Heart right ventricle (tissue), 16 donors: ENCODE measurements at regions not wholly inside any gene's neighbourhood (a gene's known extent, or its start where the extent isn't known, plus 50 kb on each side); places are given as distances from the start of the nearest gene placed in this dataset.

ENCODE experiments used
- ATAC-seq, 8 donors: fragments of 200-7000 bp; cut with Tn5 transposase; one replicate each; pipeline ENCODE4 v1.9.1; 2020; ENCODE audit warnings: mild to moderate bottlenecking in 8 of 8, moderate library complexity in 8 of 8, moderate number of reproducible peaks in 1 of 8
- DNase-seq, 2 donors: peaks; one replicate each; pipeline ENCODE4 v3.0.0-alpha.2; 2020
- H3K27ac ChIP-seq, 10 donors: fragments of 200-600 bp; sonication (generic) in 2 of 10; one replicate each; pipeline versions ENCODE4 v1.5.0 to v1.8.0; 2020 to 2022; ENCODE audit warnings: mild to moderate bottlenecking in 3 of 10
- H3K27me3 ChIP-seq, 7 donors: fragments of 200-600 bp; one replicate each; pipeline ENCODE4 v1.8.0; 2021 to 2022; ENCODE audit warnings: mild to moderate bottlenecking in 2 of 7
- H3K36me3 ChIP-seq, 9 donors: fragments of 200-600 bp; sonication (generic) in 1 of 9; one replicate each; pipeline versions ENCODE4 v1.5.0 to v1.8.0; 2020 to 2022; ENCODE audit warnings: mild to moderate bottlenecking in 2 of 9
- H3K4me1 ChIP-seq, 9 donors: fragments of 200-600 bp; sonication (generic) in 1 of 9; one replicate each; pipeline versions ENCODE4 v1.5.0 to v1.8.0; 2020 to 2022; ENCODE audit warnings: mild to moderate bottlenecking in 4 of 9
- H3K4me3 ChIP-seq, 10 donors: fragments of 200-600 bp; sonication (generic) in 2 of 10; one replicate each; pipeline versions ENCODE4 v1.5.0 to v1.8.0; 2020 to 2022; ENCODE audit warnings: mild to moderate bottlenecking in 7 of 10, moderate library complexity in 2 of 10
- H3K9me3 ChIP-seq, 11 donors: fragments of 200-600 bp in 10 of 11; sonication (generic) in 2 of 11; one replicate each; pipeline versions ENCODE4 v1.5.0 to v1.8.0; 2013 to 2022; ENCODE audit warnings: mild to moderate bottlenecking in 2 of 11, control low read depth in 1 of 11, moderate library complexity in 1 of 11
- WGBS, 2 donors: extraction: QIAGEN DNeasy Blood & Tissue Kit; methylation state at CpG; one replicate each; pipeline ENCODE4 v1.1.7; 2013; ENCODE audit warnings: inconsistent platforms in 1 of 2; 5-methylcytosine and 5-hydroxymethylcytosine counted together
- intact Hi-C, 10 donors: fragments of 100-400 bp; cut with DNase I; formaldehyde crosslinking; loops; one replicate each; pipeline versions ENCODE4 v1.11.1 to v1.14.2; 2022
- TF ChIP-seq, protein P1 (sequence below), 9 donors: fragments of 200-600 bp; sonication (generic) in 2 of 9; IDR thresholded peaks; one replicate each; pipeline versions ENCODE4 v1.5.0 to v1.8.0; 2021 to 2022; ENCODE audit warnings: antibody characterized with exemption in 9 of 9, mild to moderate bottlenecking in 5 of 9, moderate library complexity in 1 of 9
- donor health status: Arrhythmogenic right ventricular cardiomyopathy.
- donor health status: ischemic (EF 13 %, LVEDD 7.1; RV severe dilation, severe dysfunction).
- donor health status: healthy with polysubstance abuse.
- donor health status: DM: no; HTN: yes; CAD: no.
- donor health status: DM: no; HTN: no; CAD: no.
- donor health status: ischemic (EF 25% LVEDD 6.9; RV normal size, moderate dysfunction).
- donor health status: ischemic (EF 25% LVEDD 5.7; RV mildly dilated, moderate dysfunction).
- donor health status: healthy.
- donor health status: DM: yes; HTN: yes; CAD: no.
- donor health status: Ischemic cardiomyopathy.
- donor health status: ischemic (EF 35%, LVEDD 5.7; RV mildly dilated, moderate dysfunction).
- donor health status: nonischemic (EF 11% LVEDD 7.7; RV severe dilation, severe dysfunction).
- donor health status: DM: yes; HTN: yes; CAD: no.
- donor health status: PGD.
- donor health status: ischemic (EF 29% LVEDD 5.4; RV normal size, mild dysfunction).
- donor health status: nonischemic (EF 23%, LVEDD 6.1; RV moderate dilation, normal function).

DNA sequence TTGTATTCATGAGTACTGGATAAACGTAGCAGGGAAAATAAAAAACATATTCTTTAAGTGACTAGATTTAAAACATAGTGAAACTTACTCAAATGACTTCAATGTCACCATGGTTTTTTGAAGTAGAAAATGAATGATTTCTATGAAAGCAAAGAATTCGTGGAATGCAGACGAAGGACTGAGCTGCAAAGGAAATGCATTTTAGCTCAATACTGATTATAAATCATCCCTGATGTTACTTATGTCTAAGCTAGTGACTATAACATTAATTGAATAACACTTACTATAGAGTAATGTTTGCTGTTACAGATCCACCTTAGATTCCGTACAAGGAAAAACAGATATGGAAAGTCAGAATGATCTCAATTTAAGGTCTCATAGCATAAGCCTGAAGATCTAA lies 1257.7 kb upstream of the CDH2 start:
- TF ChIP-seq, protein P1, sequence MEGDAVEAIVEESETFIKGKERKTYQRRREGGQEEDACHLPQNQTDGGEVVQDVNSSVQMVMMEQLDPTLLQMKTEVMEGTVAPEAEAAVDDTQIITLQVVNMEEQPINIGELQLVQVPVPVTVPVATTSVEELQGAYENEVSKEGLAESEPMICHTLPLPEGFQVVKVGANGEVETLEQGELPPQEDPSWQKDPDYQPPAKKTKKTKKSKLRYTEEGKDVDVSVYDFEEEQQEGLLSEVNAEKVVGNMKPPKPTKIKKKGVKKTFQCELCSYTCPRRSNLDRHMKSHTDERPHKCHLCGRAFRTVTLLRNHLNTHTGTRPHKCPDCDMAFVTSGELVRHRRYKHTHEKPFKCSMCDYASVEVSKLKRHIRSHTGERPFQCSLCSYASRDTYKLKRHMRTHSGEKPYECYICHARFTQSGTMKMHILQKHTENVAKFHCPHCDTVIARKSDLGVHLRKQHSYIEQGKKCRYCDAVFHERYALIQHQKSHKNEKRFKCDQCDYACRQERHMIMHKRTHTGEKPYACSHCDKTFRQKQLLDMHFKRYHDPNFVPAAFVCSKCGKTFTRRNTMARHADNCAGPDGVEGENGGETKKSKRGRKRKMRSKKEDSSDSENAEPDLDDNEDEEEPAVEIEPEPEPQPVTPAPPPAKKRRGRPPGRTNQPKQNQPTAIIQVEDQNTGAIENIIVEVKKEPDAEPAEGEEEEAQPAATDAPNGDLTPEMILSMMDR (IDR thresholded peaks at IDR 0.05): no peak
- DNase-seq (no peak), ATAC-seq (no peak)
- Histone ChIP-seq H3K36me3 (no peaks in the 10 kb centered on the region), H3K4me1 (no peaks in the 10 kb centered on the region), H3K27me3 (no peaks in the 10 kb centered on the region), H3K9me3 (peaks cover 0 to 29% (median 6%) of the 10 kb centered on the region in 11 donors), H3K4me3 (no peak overlapping the region), H3K27ac (no peak overlapping the region)
- WGBS, 2 donors: 59 to 66% methylated on average over 4 of the region's 4 CpGs
- intact Hi-C loops: no loop called here

- Histone ChIP-seq H3K27me3 (no peaks in the 10 kb centered on the region), H3K4me1 (no peaks in the 10 kb centered on the region), H3K4me3 (no peak overlapping the region), H3K9me3 (peaks cover 0 to 50% (median 6%) of the 10 kb centered on the region in 11 donors), H3K27ac (no peak overlapping the region), H3K36me3 (no peaks in the 10 kb centered on the region)
- TF ChIP-seq, protein P1 (IDR thresholded peaks at IDR 0.05): no peak
- intact Hi-C loops: no loop called here
- DNase-seq (no peak), ATAC-seq (no peak)
Measured at GRCh38 chr18:29430416-29430815, 1253.5 kb upstream of the CDH2 start.

GRCh38 chr18:29418136-29418535 lies 1241.2 kb upstream of the CDH2 start:
- DNase-seq: no peak
- TF ChIP-seq, protein P1 (IDR thresholded peaks at IDR 0.05): no peak

GRCh38 chr18:29406996-29407395 lies 1230.1 kb upstream of the CDH2 start:
- DNase-seq (no peak), ATAC-seq (no peak)
- intact Hi-C loops: no loop called here
- TF ChIP-seq, protein P1 (IDR thresholded peaks at IDR 0.05): no peak
- Histone ChIP-seq H3K27me3 (no peaks in the 10 kb centered on the region), H3K4me1 (no peaks in the 10 kb centered on the region), H3K27ac (no peak overlapping the region), H3K9me3 (peaks cover 0 to 13% (median 0%) of the 10 kb centered on the region in 11 donors), H3K36me3 (no peaks in the 10 kb centered on the region), H3K4me3 (no peak overlapping the region)
- 91 to 93% methylated on average over 1 of the region's 1 CpG for WGBS, 2 donors

More at GRCh38 chr18:29418136-29418535, 1241.2 kb upstream of the CDH2 start:
- no peak for ATAC-seq
- Histone ChIP-seq H3K27ac (no peak overlapping the region), H3K4me3 (no peak overlapping the region), H3K9me3 (peaks cover 0 to 44% (median 1%) of the 10 kb centered on the region in 11 donors), H3K36me3 (no peaks in the 10 kb centered on the region), H3K27me3 (no peaks in the 10 kb centered on the region), H3K4me1 (no peaks in the 10 kb centered on the region)
- intact Hi-C loops: no loop called here

DNA sequence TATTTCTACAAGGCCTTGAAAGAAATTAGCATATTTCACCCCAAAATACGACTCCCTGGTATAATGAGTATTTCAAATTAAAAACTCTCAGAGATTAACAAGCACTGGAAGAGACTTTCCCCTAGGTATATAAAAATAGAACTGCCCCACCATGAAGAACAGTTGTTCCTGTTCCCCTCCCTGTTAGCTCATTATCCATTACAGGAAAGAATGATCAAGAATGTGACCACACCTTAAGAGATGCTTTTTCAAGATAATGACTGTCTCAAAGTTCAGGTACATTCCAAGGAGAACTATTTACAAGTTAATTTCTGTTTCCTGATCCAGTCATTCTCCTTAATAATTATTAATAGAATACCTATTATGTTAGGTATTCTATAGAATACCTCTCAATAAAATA lies 1220.6 kb upstream of the CDH2 start:
- TF ChIP-seq, protein P1 (IDR thresholded peaks at IDR 0.05): no peak
- Histone ChIP-seq H3K9me3 (peaks cover 0 to 7% (median 0%) of the 10 kb centered on the region in 11 donors), H3K4me3 (no peak overlapping the region), H3K27ac (no peak overlapping the region), H3K36me3 (no peaks in the 10 kb centered on the region), H3K4me1 (no peaks in the 10 kb centered on the region), H3K27me3 (no peaks in the 10 kb centered on the region)
- ATAC-seq (no peak), DNase-seq (no peak)
- WGBS, 2 donors: 85 to 88% methylated on average over 1 of the region's 1 CpG
- intact Hi-C loops: no loop called here
